ENCODE measurements at regions not wholly inside any gene's neighbourhood (a gene's known extent, or its start where the extent isn't known, plus 50 kb on each side); places are given as distances from the start of the nearest gene placed in this dataset.

DNA sequence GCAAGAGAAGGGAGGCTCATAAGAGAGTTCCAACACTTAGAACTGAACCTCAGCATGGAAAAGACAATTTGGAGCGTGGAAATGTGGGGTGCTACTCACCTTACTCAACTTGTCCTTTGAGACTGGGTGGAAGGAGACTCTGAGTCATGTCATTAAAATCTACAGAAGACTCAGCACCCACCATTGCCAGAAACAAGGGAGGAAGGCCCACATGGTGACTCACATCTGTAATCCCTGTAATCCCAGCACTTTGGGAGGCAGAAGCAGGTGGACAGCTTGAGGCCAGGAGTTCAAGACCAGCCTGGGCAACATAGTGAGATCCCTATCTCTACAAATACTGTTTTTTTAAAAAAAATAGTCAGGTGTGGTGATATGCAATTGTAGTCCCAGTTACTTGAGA is 161.9 kb upstream of the UBE3A start:
- no peak for TF ChIP-seq POLR2AphosphoS5 (IDR thresholded peaks at IDR 0.05)
- TF ChIP-seq CTCF (IDR thresholded peaks at IDR 0.05) = no peak

Data from breast epithelium (tissue), 3 donors.